ENCODE measurements at regions not wholly inside any gene's neighbourhood (a gene's known extent, or its start where the extent isn't known, plus 50 kb on each side); places are given as distances from the start of the nearest gene placed in this dataset.

DNA sequence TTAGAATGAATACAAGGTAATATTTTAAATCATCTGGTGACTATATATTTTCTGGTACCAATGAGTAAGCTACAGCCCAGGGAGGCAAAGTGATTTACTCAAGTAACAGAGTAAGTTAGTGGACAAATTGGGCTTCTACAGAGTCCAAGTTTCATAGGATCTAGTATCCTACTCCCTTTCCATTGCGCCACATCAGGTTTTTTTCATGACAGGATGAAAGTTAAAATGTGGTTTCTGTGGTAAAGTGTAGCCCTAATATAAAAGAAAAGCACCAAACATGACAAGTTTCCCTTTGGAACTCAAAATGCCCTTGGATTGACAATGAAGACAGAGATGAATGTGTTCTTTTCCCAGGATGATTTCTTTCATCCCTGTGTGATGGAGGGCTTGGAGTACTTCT lies 350.8 kb upstream of the ZNF385D start:
- Histone ChIP-seq H3K4me1 (ENCODE audit: control insufficient read depth, extremely low read depth, insufficient read depth, low read length) (no peaks in the 10 kb centered on the region), H3K36me3 (ENCODE audit: control insufficient read depth in 2 of 2, extremely low read depth in 1 of 2, insufficient read depth in 2 of 2, low read length in 2 of 2) (no peaks in the 10 kb centered on the region), H3K79me2 (ENCODE audit: control insufficient read depth, insufficient read depth, low read length) (no peaks in the 10 kb centered on the region), H3K4me3 (replicated peaks in 1 of 3; ENCODE audit: insufficient read depth in 1 of 3, low read depth in 1 of 3, low read length in 3 of 3) (no peak overlapping the region), H3K9me3 (replicated peaks; ENCODE audit: control insufficient read depth, insufficient read depth, low read length) (no peaks in the 10 kb centered on the region), H3K27me3 (ENCODE audit: control insufficient read depth in 2 of 2, insufficient read depth in 2 of 2, low read length in 2 of 2) (no peaks in the 10 kb centered on the region), H2AFZ (ENCODE audit: low read depth, low read length) (no peak overlapping the region), H3K4me2 (ENCODE audit: insufficient read depth, low read length) (no peak overlapping the region), H3K27ac (ENCODE audit: insufficient read depth, low read depth, low read length) (no peak overlapping the region), H3K9ac (replicated peaks; ENCODE audit: extremely low read depth, insufficient read depth, low read length) (no peak overlapping the region), H3K9me1 (replicated peaks; ENCODE audit: control insufficient read depth, extremely low read depth, insufficient read depth, low read length) (no peaks in the 10 kb centered on the region), H4K20me1 (replicated peaks; ENCODE audit: control insufficient read depth, extremely low read depth, insufficient read depth, low read length) (no peaks in the 10 kb centered on the region)
- TF ChIP-seq, protein P1, sequence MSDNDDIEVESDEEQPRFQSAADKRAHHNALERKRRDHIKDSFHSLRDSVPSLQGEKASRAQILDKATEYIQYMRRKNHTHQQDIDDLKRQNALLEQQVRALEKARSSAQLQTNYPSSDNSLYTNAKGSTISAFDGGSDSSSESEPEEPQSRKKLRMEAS (IDR thresholded peaks at IDR 0.05; ENCODE audit: insufficient read depth, insufficient read length) = no peak
- TF ChIP-seq FOS (IDR thresholded peaks at IDR 0.05; ENCODE audit: borderline replicate concordance, insufficient read depth, low read length) (no peak), POLR2AphosphoS5 (IDR thresholded peaks at IDR 0.05; ENCODE audit: insufficient read depth, low read depth, low read length) (no peak)
- FAIRE-seq = no peak
- intact Hi-C loops (cut with micrococcal nuclease) = no loop called here
- DNase-seq (ENCODE audit: low read depth, low spot score) = no peak
- BruUV-seq (replicated peaks) = no TSS peak
- ChIA-PET POLR2A (no interaction called here), CTCF (no interaction called here)
- dilution Hi-C loops (cut with MboI; ENCODE audit: extremely low pct_ligation_motif_present, low sequenced_read_pairs) = no loop called here

GRCh38 chr3:22103423-22103822 lies 352.4 kb upstream of the ZNF385D start:
- H4K20me1 ChIP-seq (replicated peaks; ENCODE audit: control insufficient read depth, extremely low read depth, insufficient read depth, low read length) = no peaks in the 10 kb centered on the region
- TF ChIP-seq, protein P2, sequence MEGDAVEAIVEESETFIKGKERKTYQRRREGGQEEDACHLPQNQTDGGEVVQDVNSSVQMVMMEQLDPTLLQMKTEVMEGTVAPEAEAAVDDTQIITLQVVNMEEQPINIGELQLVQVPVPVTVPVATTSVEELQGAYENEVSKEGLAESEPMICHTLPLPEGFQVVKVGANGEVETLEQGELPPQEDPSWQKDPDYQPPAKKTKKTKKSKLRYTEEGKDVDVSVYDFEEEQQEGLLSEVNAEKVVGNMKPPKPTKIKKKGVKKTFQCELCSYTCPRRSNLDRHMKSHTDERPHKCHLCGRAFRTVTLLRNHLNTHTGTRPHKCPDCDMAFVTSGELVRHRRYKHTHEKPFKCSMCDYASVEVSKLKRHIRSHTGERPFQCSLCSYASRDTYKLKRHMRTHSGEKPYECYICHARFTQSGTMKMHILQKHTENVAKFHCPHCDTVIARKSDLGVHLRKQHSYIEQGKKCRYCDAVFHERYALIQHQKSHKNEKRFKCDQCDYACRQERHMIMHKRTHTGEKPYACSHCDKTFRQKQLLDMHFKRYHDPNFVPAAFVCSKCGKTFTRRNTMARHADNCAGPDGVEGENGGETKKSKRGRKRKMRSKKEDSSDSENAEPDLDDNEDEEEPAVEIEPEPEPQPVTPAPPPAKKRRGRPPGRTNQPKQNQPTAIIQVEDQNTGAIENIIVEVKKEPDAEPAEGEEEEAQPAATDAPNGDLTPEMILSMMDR (IDR thresholded peaks at IDR 0.05; ENCODE audit: extremely low read depth in 1 of 2, insufficient read depth in 1 of 2, low read depth in 1 of 2, low read length in 2 of 2) = no peak
- TF ChIP-seq JUN (IDR thresholded peaks at IDR 0.05; ENCODE audit: borderline replicate concordance, insufficient read depth, insufficient read length, low read depth) (no peak), POLR2A (IDR thresholded peaks at IDR 0.05; ENCODE audit: low read depth, low read length) (no peak), MYC (IDR thresholded peaks at IDR 0.05; ENCODE audit: low read depth, low read length) (no peak), FOS (IDR thresholded peaks at IDR 0.05; ENCODE audit: borderline replicate concordance, insufficient read depth, low read length) (no peak), EZH2 (IDR thresholded peaks at IDR 0.05; ENCODE audit: borderline replicate concordance, low read depth, low read length, severe bottlenecking) (no peak), POLR2AphosphoS5 (IDR thresholded peaks at IDR 0.05; ENCODE audit: insufficient read depth, low read depth, low read length) (no peak), GATA2 (IDR thresholded peaks at IDR 0.05; ENCODE audit: insufficient read depth, insufficient read length, low read depth, low read length) (no peak)
- TF ChIP-seq, protein P1 (IDR thresholded peaks at IDR 0.05; ENCODE audit: insufficient read depth, insufficient read length) = no peak
- no peaks in the 10 kb centered on the region for H3K27me3 ChIP-seq (ENCODE audit: control insufficient read depth in 2 of 2, insufficient read depth in 2 of 2, low read length in 2 of 2)
- dilution Hi-C loops (cut with MboI; ENCODE audit: extremely low pct_ligation_motif_present, low sequenced_read_pairs) (no loop called here), intact Hi-C loops (cut with micrococcal nuclease) (no loop called here)
- H3K9ac ChIP-seq (replicated peaks; ENCODE audit: extremely low read depth, insufficient read depth, low read length) = no peak overlapping the region
- CTCF ChIA-PET = no interaction called here
- H3K4me3 ChIP-seq (replicated peaks in 1 of 3; ENCODE audit: insufficient read depth in 1 of 3, low read depth in 1 of 3, low read length in 3 of 3) = no peak overlapping the region
- H3K9me3 ChIP-seq (replicated peaks; ENCODE audit: control insufficient read depth, insufficient read depth, low read length) = no peaks in the 10 kb centered on the region
- FAIRE-seq (no peak), DNase-seq (ENCODE audit: low read depth, low spot score) (no peak)
- BruUV-seq (replicated peaks) = no TSS peak
- H3K79me2 ChIP-seq (ENCODE audit: control insufficient read depth, insufficient read depth, low read length) = no peaks in the 10 kb centered on the region
- H3K4me2 ChIP-seq (ENCODE audit: insufficient read depth, low read length) = no peak overlapping the region
- POLR2A ChIA-PET = no interaction called here
- H2AFZ ChIP-seq (ENCODE audit: low read depth, low read length) = no peak overlapping the region
- H3K27ac ChIP-seq (ENCODE audit: insufficient read depth, low read depth, low read length) = no peak overlapping the region
- H3K36me3 ChIP-seq (ENCODE audit: control insufficient read depth in 2 of 2, extremely low read depth in 1 of 2, insufficient read depth in 2 of 2, low read length in 2 of 2) = no peaks in the 10 kb centered on the region
- no peaks in the 10 kb centered on the region for H3K9me1 ChIP-seq (replicated peaks; ENCODE audit: control insufficient read depth, extremely low read depth, insufficient read depth, low read length)
- H3K4me1 ChIP-seq (ENCODE audit: control insufficient read depth, extremely low read depth, insufficient read depth, low read length) = no peaks in the 10 kb centered on the region

Measured in endothelial cell of umbilical vein (primary cell).